AG09319 (cell line): ENCODE measurements at regions not wholly inside any gene's neighbourhood (a gene's known extent, or its start where the extent isn't known, plus 50 kb on each side); places are given as distances from the start of the nearest gene placed in this dataset.

Experiments used
- DNase-seq: peaks from one replicate; pipeline ENCODE4 v3.0.0-alpha.2; 2010; ENCODE audit warnings: low read depth; ENCODE audit errors: extremely low read depth
- CTCF ChIP-seq: IDR thresholded peaks from 2 replicates; pipeline ENCODE4 v1.5.1; 2011; ENCODE audit warnings: low read depth, mild to moderate bottlenecking, inconsistent platforms, low read length, moderate library complexity

DNA sequence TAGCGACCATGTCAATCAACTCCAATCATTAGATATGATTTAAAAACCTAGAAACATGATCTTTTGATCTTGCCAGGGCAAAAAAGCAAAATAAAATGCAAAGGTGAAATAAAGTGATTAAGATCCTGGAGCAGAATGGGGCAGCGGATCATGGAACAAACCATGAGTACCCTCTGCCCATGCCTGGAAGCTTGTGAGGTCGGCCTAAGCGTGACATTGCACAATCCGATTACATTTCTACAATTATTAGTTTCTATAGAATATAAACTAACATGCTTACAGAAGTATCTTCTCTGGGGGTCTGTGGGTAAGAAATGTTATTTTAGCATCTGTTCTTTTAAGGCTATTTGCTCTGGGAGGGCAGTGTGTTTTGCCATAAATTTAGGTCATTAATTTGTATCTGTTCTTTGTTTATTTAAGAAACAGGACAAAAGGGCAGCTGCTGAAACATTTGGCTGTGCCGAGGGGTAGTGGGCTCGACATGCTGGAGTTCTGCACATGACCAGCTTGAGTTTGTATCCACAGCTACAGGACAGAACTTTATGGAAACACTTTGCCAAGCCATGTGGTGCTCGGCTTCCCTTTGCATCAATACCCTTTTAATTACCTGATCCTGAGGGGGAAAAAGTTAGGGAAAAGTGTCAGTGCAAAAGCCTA lies 55.9 kb downstream of the ZBTB18 start:
- no peak for DNase-seq
- TF ChIP-seq CTCF: no peak

DNA sequence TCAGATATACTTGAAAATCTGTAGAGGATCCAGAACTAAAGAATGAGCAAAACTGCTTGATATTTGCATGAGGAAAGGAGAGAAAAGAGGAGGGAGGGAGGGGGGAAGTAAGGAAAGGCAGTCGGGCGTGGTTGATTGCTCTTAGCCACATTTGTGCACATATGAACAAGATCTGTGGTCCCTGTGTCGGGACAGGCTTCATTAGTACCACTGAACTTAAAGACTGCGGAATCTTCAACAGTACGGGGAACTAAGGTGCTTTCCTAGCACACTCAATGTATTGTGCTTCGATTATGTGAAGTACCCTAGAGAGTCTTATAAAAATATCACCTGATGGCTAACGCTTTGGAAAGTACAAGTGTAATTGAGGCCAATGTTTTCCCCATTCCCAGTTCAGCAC lies 59.9 kb downstream of the ZBTB18 start:
- DNase-seq: no peak
- TF ChIP-seq CTCF: no peak

- DNase-seq: no peak
- no peak for TF ChIP-seq CTCF
Observed at GRCh38 chr1:244112041-244112440, 61.0 kb downstream of the ZBTB18 start.

DNA sequence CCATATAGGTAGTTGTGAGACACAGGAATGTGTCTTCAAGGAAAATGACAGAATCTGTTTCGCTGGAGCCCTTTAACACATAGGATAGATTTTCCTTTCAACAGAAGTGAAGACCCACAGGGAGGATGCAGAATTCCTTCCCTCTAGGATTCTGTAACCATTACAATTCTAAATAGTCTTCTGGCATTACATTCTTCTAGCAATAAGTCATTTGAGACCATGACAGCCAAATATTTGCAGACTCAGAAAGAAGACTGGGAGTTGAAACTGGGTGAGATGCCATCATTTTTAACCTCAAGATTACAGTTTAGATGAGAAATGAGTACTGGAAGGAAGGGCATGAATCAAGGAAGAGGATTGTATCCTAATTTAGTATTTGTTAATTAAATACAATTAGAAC lies 61.6 kb downstream of the ZBTB18 start:
- no peak for TF ChIP-seq CTCF
- no peak for DNase-seq

GRCh38 chr1:244113532-244114320 lies 62.6 kb downstream of the ZBTB18 start:
- TF ChIP-seq CTCF: no peak
- no peak for DNase-seq

DNA sequence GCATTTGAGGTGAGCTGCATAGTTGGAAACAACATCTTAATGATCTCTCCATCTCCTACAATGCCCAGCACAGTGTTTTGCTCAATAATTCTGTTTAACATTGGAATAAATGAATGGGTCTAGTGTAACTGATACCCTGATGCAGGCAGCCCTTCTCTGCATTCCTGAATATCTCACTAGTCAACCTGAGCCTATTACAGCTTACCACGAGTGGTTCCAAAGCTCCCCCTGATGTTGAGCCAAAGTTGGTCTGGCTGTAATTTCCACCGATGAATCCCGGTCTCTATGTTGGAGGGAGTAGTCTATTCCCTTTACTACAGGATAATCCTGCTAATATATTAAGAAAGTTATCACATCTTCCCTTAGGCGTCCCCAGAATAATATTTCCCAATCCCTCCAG lies 63.8 kb downstream of the ZBTB18 start:
- no peak for DNase-seq
- no peak for TF ChIP-seq CTCF

DNA sequence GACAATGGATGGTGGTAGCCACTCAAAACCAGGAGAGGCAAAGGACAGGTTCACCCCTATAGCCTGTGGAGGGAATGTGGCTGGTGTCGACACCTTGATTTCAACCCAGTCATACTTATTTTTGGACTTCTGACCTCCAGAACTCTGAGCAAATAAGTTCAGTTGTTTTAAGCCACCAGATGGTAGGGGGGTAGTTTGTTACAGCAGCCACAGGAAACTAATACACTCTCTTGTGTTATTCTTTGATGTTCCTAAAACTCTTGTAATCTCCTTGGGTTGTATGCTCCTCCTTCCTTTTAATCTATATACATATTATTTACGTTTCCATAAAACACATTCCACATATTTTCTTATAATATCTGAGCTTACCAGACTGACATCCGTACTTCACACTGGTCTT lies 65.9 kb downstream of the ZBTB18 start:
- TF ChIP-seq CTCF: no peak
- DNase-seq: no peak
